ENCODE measurements at regions not wholly inside any gene's neighbourhood (a gene's known extent, or its start where the extent isn't known, plus 50 kb on each side); places are given as distances from the start of the nearest gene placed in this dataset.

DNA sequence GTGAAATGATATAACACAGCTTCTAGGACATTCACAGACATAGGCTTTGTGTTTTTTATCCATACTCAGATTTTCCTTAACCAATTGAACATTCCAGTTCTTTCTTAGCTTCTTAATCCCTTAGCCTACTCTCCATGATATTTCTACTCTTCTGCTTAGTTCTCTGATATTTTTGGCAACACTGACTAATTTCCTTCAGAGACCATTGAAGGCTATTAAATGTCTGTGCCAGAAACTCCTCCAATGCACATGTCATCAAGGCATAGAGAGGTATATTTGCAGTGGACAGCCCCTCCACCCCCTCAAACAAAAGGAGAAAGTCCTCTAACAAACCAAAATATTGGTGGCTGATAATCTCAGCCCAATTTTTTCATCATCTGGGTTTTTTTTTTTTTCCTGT is 105.9 kb upstream of the TSC22D2 start:
- TF ChIP-seq, protein P1, sequence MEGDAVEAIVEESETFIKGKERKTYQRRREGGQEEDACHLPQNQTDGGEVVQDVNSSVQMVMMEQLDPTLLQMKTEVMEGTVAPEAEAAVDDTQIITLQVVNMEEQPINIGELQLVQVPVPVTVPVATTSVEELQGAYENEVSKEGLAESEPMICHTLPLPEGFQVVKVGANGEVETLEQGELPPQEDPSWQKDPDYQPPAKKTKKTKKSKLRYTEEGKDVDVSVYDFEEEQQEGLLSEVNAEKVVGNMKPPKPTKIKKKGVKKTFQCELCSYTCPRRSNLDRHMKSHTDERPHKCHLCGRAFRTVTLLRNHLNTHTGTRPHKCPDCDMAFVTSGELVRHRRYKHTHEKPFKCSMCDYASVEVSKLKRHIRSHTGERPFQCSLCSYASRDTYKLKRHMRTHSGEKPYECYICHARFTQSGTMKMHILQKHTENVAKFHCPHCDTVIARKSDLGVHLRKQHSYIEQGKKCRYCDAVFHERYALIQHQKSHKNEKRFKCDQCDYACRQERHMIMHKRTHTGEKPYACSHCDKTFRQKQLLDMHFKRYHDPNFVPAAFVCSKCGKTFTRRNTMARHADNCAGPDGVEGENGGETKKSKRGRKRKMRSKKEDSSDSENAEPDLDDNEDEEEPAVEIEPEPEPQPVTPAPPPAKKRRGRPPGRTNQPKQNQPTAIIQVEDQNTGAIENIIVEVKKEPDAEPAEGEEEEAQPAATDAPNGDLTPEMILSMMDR (IDR thresholded peaks at IDR 0.05) = no peak
- TF ChIP-seq POLR2AphosphoS5 (IDR thresholded peaks at IDR 0.05) (no peak), POLR2A (IDR thresholded peaks at IDR 0.05) (no peak)
